ENCODE measurements at regions not wholly inside any gene's neighbourhood (a gene's known extent, or its start where the extent isn't known, plus 50 kb on each side); places are given as distances from the start of the nearest gene placed in this dataset.
"Not testable (repeated sequence)": the region's sequence is repeated elsewhere in the genome, so short reads cannot be mapped to it uniquely, and the experiment has no call there.

GRCh38 chr20:22734946-22735647 is 150.7 kb upstream of the FOXA2 start:
- H3K27me3 ChIP-seq; H3K4me3 ChIP-seq; intact Hi-C loops (cut with DNase I); H3K9me3 ChIP-seq (replicated peaks in 1 of 3); H3K36me3 ChIP-seq (replicated peaks in 1 of 2); H3K27ac ChIP-seq; H3K4me1 ChIP-seq (replicated peaks in 1 of 2): not testable (repeated sequence)
- peak in 5 of 7 donors; percentile 24 to 59 (median 46) for DNase-seq
- WGBS, 4 donors, result 72 to 86% (median 80%) methylated on average over 1 to 9 of the region's 9 CpGs
- TF ChIP-seq CTCF (IDR thresholded peaks at IDR 0.05), result peak; percentile 28 to 50 (median 36)

GRCh38 chr20:22740829-22741228 is 156.5 kb upstream of the FOXA2 start:
- intact Hi-C loops (cut with DNase I), result no loop called here
- WGBS, 4 donors, result 72 to 86% (median 79%) methylated on average over 2 of the region's 2 CpGs
- H3K27me3 ChIP-seq, result no peaks in the 10 kb centered on the region
- H3K4me1 ChIP-seq (replicated peaks in 1 of 2), result no peaks in the 10 kb centered on the region
- TF ChIP-seq CTCF (IDR thresholded peaks at IDR 0.05) (no peak), POLR2A (IDR thresholded peaks at IDR 0.05) (no peak)
- H3K9me3 ChIP-seq (replicated peaks in 1 of 3), result no peaks in the 10 kb centered on the region
- no peak overlapping the region for H3K27ac ChIP-seq
- no peak overlapping the region for H3K4me3 ChIP-seq
- no peaks in the 10 kb centered on the region for H3K36me3 ChIP-seq (replicated peaks in 1 of 2)
- DNase-seq, result no peak

- Histone ChIP-seq H3K27me3 (no peaks in the 10 kb centered on the region), H3K4me1 (replicated peaks in 1 of 2) (no peaks in the 10 kb centered on the region), H3K27ac (no peak overlapping the region), H3K4me3 (no peak overlapping the region), H3K9me3 (replicated peaks in 1 of 3) (no peaks in the 10 kb centered on the region), H3K36me3 (replicated peaks in 1 of 2) (no peaks in the 10 kb centered on the region)
- no peak for TF ChIP-seq POLR2A (IDR thresholded peaks at IDR 0.05)
- no peak for TF ChIP-seq CTCF (IDR thresholded peaks at IDR 0.05)
- WGBS, 4 donors, result 44 to 54% (median 50%) methylated on average over 2 of the region's 2 CpGs
- intact Hi-C loops (cut with DNase I), result no loop called here
- no peak for DNase-seq
These were observed 160.2 kb upstream of the FOXA2 start for GRCh38 chr20:22744341-22745193.

GRCh38 chr20:22745194-22745500 is 160.8 kb upstream of the FOXA2 start:
- intact Hi-C loops (cut with DNase I), result no loop called here
- no peak for TF ChIP-seq CTCF (IDR thresholded peaks at IDR 0.05)
- no peak for TF ChIP-seq POLR2A (IDR thresholded peaks at IDR 0.05)
- H3K9me3 ChIP-seq (replicated peaks in 1 of 3), result no peaks in the 10 kb centered on the region
- H3K27me3 ChIP-seq, result no peaks in the 10 kb centered on the region
- H3K4me3 ChIP-seq, result no peak overlapping the region
- H3K36me3 ChIP-seq (replicated peaks in 1 of 2), result no peaks in the 10 kb centered on the region
- WGBS, 4 donors, result 24 to 39% (median 28%) methylated on average over 1 of the region's 1 CpG
- no peak overlapping the region for H3K27ac ChIP-seq
- no peaks in the 10 kb centered on the region for H3K4me1 ChIP-seq (replicated peaks in 1 of 2)
- no peak for DNase-seq

Measured in adrenal gland (tissue), 9 donors.